ENCODE measurements at regions not wholly inside any gene's neighbourhood (a gene's known extent, or its start where the extent isn't known, plus 50 kb on each side); places are given as distances from the start of the nearest gene placed in this dataset.

- BruUV-seq (replicated peaks), result no TSS peak
- ATAC-seq (ENCODE audit: low read depth), result no peak
- Histone ChIP-seq H3K9ac (ENCODE audit: low read depth, low read length) (no peak overlapping the region), H3K27me3 (ENCODE audit: control insufficient read depth, insufficient read depth, low read length) (peaks cover 32% of the 10 kb centered on the region), H2BK15ac (ENCODE audit: low read depth, low read length) (no peak overlapping the region), H3K14ac (replicated peaks; ENCODE audit: low read depth, low read length) (no peak overlapping the region), H3K4me3 (ENCODE audit: insufficient read depth, low read depth, low read length) (no peak overlapping the region), H3K27ac (ENCODE audit: insufficient read depth, low read length) (no peak overlapping the region), H3K36me3 (ENCODE audit: control insufficient read depth, insufficient read depth, low read length) (no peaks in the 10 kb centered on the region), H2BK5ac (ENCODE audit: low read depth, low read length, poor library complexity, severe bottlenecking) (no peak overlapping the region), H4K8ac (ENCODE audit: low read depth in 2 of 2, low read length in 2 of 2) (no peak overlapping the region), H4K5ac (ENCODE audit: low read depth, low read length) (no peak overlapping the region), H3K4ac (ENCODE audit: low read depth, low read length) (no peak overlapping the region), H2AK5ac (ENCODE audit: low read depth, low read length) (no peak overlapping the region), H2BK120ac (ENCODE audit: low read depth, low read length) (no peak overlapping the region), H3K9me3 (ENCODE audit: control insufficient read depth, insufficient read depth, low read length) (no peaks in the 10 kb centered on the region), H2AK9ac (replicated peaks; ENCODE audit: low read depth, low read length, poor library complexity) (no peak overlapping the region), H2BK20ac (ENCODE audit: low read depth, low read length) (no peak overlapping the region), H3K9me1 (ENCODE audit: insufficient read depth, low read length) (no peaks in the 10 kb centered on the region), H3K18ac (ENCODE audit: low read depth, low read length) (no peak overlapping the region), H3K4me1 (ENCODE audit: control insufficient read depth, insufficient read depth, low read length) (no peaks in the 10 kb centered on the region), H4K91ac (ENCODE audit: insufficient read depth, low read depth, low read length) (no peak overlapping the region), H3K4me2 (ENCODE audit: low read depth, low read length) (no peak overlapping the region), H3K23ac (ENCODE audit: low read depth, low read length) (no peak overlapping the region), H3K56ac (ENCODE audit: extremely low read depth, insufficient read depth, low read length) (no peak overlapping the region), H3K79me1 (ENCODE audit: low read depth in 1 of 2, low read length in 2 of 2) (no peaks in the 10 kb centered on the region), H2AFZ (replicated peaks; ENCODE audit: low read length, poor library complexity) (no peak overlapping the region), H4K20me1 (ENCODE audit: insufficient read depth, low read length) (no peaks in the 10 kb centered on the region)
- ChIA-PET POLR2A (ENCODE audit: unreplicated experiment) (interaction anchor here (0.6 kb wide), 1 partner anchor 32 kb away, joined by 3 read pairs; no protein-coding TSS in a partner anchor), CTCF (no interaction called here)
- in situ Hi-C loops (cut with MboI; ENCODE audit: low sequenced_read_pairs) (no loop called here), intact Hi-C loops (cut with micrococcal nuclease) (no loop called here), dilution Hi-C loops (cut with HindIII; ENCODE audit: low sequenced_read_pairs, unreplicated experiment) (no loop called here)
- WGBS, 2 experiments (ENCODE audit: extremely low coverage in 2 of 2, insufficient read length in 1 of 2), result no CpG with 5 or more reads among the region's 5 CpGs
- DNase-seq, result no peak
- no peak for TF ChIP-seq RFX5 (IDR thresholded peaks at IDR 0.05; ENCODE audit: low read depth, low read length)
- no peak for TF ChIP-seq USF2 (IDR thresholded peaks at IDR 0.05; ENCODE audit: low read depth, low read length)
- TF ChIP-seq MXI1 (IDR thresholded peaks at IDR 0.05; ENCODE audit: borderline replicate concordance, low read depth, low read length), result no peak
- TF ChIP-seq CTCF (conservative IDR thresholded peaks at IDR 0.05; ENCODE audit: low read depth, low read length), result no peak
- no peak for TF ChIP-seq MAZ (IDR thresholded peaks at IDR 0.05; ENCODE audit: borderline replicate concordance, low read depth, low read length)
- TF ChIP-seq CHD1 (IDR thresholded peaks at IDR 0.05; ENCODE audit: low read depth, low read length), result no peak
- TF ChIP-seq MAFK (IDR thresholded peaks at IDR 0.05; ENCODE audit: low read depth, low read length), result no peak
- TF ChIP-seq ELK1 (IDR thresholded peaks at IDR 0.05; ENCODE audit: borderline replicate concordance, low read depth, low read length), result no peak
- no peak for TF ChIP-seq RAD21 (IDR thresholded peaks at IDR 0.05; ENCODE audit: low read length)
- TF ChIP-seq CEBPB (IDR thresholded peaks at IDR 0.05; ENCODE audit: low read depth, low read length), result no peak
- TF ChIP-seq BHLHE40 (IDR thresholded peaks at IDR 0.05; ENCODE audit: low read depth, low read length), result no peak
- no peak for TF ChIP-seq POLR2A (IDR thresholded peaks at IDR 0.05; ENCODE audit: low read depth, low read length)
- no peak for TF ChIP-seq FOS (IDR thresholded peaks at IDR 0.05; ENCODE audit: low read depth, low read length)
- TF ChIP-seq NFE2L2 (IDR thresholded peaks at IDR 0.05; ENCODE audit: low read depth, low read length), result no peak
- no peak for TF ChIP-seq SMC3 (IDR thresholded peaks at IDR 0.05; ENCODE audit: low read depth, low read length)
Observed at GRCh38 chr10:35696392-35697287, 54.5 kb upstream of the FZD8 start.

All from IMR-90 (cell line).